ENCODE measurements at regions not wholly inside any gene's neighbourhood (a gene's known extent, or its start where the extent isn't known, plus 50 kb on each side); places are given as distances from the start of the nearest gene placed in this dataset.
A peak's percentile ranks its signal among the peaks of the same experiment; 100 is the strongest.
"Not testable (repeated sequence)": the region's sequence is repeated elsewhere in the genome, so short reads cannot be mapped to it uniquely, and the experiment has no call there.

DNA sequence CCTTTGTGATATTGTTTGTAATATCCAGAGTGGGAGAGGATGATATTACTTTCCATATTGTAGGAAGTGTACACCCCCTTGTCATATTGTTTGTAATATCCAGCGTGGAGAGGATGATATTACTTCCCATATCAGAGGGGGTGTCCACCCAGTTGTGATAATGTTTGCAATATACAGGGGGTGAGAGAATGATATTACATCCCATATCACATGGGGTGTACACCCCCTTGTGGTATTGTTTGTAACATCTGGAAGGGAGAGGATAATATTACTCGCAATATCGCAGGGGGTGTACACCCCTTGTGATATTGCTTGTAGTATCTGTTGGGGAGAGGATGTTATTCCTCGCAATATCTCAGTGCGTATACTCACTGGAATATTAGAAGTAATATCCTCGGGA lies 61.5 kb downstream of the PRSS23 start:
- no peak for DNase-seq

DNA sequence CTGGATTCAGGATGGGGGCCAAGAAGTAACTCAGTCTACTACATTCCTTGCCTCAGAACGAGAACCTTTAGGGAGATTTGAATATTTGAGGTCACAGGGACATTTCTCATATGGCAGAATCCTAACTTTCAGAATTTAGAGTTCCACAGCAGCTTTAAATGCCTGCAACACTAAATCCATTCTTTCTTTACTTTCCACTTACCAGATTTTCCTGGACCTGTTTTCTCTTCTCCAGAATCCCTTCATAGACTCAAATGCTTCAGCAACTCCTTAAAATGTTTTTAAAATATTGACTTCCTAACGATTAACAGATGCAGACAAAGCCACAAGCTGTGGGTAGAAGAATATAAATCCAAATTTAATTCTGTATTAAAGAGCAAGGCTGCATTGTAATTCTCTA lies 63.1 kb downstream of the PRSS23 start:
- DNase-seq: no peak

- no peak for DNase-seq
Observed at GRCh38 chr11:86865436-86865835, 65.1 kb downstream of the PRSS23 start.

GRCh38 chr11:86869531-86869930 lies 69.2 kb downstream of the PRSS23 start:
- DNase-seq: no peak

GRCh38 chr11:86869966-86870570 lies 69.7 kb downstream of the PRSS23 start:
- DNase-seq: peak; percentile 22 to 65

- no peak for DNase-seq
Observed at GRCh38 chr11:86873573-86874083, 73.3 kb downstream of the PRSS23 start.

GRCh38 chr11:86874304-86875056 lies 74.1 kb downstream of the PRSS23 start:
- DNase-seq: no peak

- no peak for DNase-seq
Observed at GRCh38 chr11:86876716-86877234, 76.4 kb downstream of the PRSS23 start.

- DNase-seq: no peak
Observed at GRCh38 chr11:86877503-86877902, 77.2 kb downstream of the PRSS23 start.

DNA sequence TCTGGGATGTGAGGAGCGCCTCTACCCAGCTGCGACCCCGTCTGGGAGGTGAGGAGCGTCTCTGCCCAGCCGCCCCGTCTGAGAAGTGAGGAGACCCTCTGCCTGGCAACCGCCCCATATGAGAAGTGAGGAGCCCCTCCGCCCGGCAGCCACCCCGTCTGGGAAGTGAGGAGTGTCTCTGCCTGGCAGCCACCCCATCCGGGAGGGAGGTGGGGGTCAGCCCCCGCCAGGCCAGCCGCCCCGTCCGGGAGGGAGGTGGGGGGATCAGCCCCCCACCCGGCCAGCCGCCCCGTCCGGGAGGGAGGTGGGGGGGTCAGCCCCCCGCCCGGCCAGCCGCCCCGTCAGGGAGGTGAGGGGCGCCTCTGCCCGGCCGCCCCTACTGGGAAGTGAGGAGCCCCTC lies 76.0 kb downstream of the FZD4 start:
- not testable (repeated sequence) for DNase-seq

GRCh38 chr11:86885311-86885710 lies 69.9 kb downstream of the FZD4 start:
- no peak for DNase-seq

- DNase-seq: no peak
Observed at GRCh38 chr11:86888164-86889000, 66.8 kb downstream of the FZD4 start.

GRCh38 chr11:86889001-86889341 lies 66.2 kb downstream of the FZD4 start:
- no peak for DNase-seq

DNA sequence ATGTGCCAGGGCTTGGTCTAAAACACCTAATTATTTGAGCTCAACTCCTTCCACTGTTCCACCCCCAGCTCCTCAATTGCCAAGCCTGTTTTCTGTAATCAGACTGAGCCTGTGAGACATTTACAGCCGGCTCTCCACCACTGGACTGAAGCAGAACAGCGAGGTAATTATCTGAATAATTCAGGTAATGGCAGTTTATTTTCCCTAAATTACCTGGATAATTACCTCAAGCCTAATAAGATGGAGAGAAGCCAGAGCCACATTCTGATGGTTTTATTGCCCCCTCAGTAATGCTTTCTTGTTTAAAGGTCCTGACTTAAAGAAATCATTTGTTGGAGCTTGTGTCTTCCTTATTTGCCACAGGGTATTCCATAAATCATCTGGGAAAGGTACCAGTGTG lies 64.2 kb downstream of the FZD4 start:
- DNase-seq: no peak

DNA sequence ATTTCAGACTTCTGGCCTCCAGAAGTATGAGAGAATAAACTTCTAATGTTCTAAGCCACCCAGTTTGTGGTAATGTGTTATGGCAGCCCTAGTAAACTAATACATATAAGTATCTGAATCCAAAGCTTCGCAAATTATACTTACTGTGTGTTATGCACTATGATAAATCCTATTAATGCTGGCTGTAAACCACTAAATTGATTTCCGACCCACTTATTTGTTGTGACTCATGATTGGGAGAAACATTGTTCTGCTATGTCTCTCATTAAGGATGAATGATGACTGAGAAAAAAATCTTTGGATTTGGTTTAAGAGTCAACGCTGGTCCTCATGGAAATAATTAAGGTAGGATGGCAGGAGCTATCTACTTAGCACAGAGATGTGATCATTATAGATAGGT lies 62.0 kb downstream of the FZD4 start:
- DNase-seq: no peak

Data from Kasumi-1 (cell line).